ENCODE measurements at regions not wholly inside any gene's neighbourhood (a gene's known extent, or its start where the extent isn't known, plus 50 kb on each side); places are given as distances from the start of the nearest gene placed in this dataset.

- Histone ChIP-seq H3K23ac (ENCODE audit: low read length in 2 of 2) (no peak overlapping the region), H2BK15ac (ENCODE audit: low read depth, poor library complexity, severe bottlenecking) (no peak overlapping the region)
- WGBS: no CpG with 5 or more reads among the region's 3 CpGs
Measured at GRCh38 chr17:49911719-49912118, 57.3 kb upstream of the DLX4 start.

DNA sequence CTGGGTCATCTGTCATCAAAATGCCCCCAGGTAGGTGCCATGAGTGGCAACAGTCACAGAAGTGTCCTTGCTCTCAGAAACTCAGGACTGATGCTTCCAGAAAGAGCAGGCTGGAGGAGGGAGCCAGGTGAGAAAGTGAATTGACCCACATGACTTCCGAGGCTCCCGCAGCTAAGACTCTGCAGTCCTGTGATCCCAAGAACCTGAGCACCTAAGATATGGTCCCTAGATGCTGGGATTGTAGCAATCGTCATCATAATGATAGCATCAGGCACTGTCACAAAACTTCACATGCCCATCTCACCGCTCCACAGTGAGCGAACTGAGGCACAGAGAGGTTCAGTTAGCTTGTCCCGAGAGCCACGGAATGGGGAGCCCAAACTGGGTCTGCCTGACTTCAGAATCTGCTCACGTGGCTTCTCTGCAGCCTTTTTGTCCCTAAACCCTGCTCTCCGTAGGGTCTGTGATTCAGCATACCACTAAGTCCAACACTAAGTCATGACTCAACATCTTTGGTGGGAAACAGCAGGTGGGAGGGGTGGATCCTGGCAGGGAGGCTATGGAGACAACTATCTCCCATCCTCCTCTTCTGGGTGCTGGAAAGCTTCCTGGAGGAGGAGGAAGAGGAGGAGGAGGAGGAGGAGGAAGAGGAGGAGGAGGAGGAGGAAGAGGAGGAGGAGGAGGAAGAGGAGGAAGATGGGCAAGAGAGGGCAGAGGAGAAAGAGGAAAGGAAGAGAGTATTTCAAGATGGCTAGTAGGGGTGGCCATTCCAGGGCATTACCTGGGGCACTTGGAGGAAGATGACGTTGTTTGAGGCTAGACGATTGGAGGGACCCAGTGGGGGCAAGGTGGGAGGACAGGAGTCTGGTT, 55.5 kb upstream of the DLX4 start:
- Histone ChIP-seq H3K36me3 (ENCODE audit: control insufficient read depth in 1 of 2, insufficient read depth in 2 of 2, low read depth in 1 of 2, low read length in 2 of 2) (no peaks in the 10 kb centered on the region), H2BK15ac (ENCODE audit: low read depth, poor library complexity, severe bottlenecking) (no peak overlapping the region), H3K4me1 (ENCODE audit: control insufficient read depth, insufficient read depth, low read depth, low read length) (peaks cover 32% of the 10 kb centered on the region), H4K91ac (ENCODE audit: low read length) (no peak overlapping the region), H3K27ac (ENCODE audit: low read length, poor library complexity, severe bottlenecking) (no peak overlapping the region), H3K9me3 (ENCODE audit: control insufficient read depth, low read length) (no peaks in the 10 kb centered on the region), H2BK120ac (ENCODE audit: low read depth, low read length) (no peak overlapping the region), H3K79me1 (replicated peaks; ENCODE audit: low read length, poor library complexity, severe bottlenecking) (no peaks in the 10 kb centered on the region), H3K14ac (ENCODE audit: low read length in 2 of 2) (no peak overlapping the region), H3K18ac (ENCODE audit: low read depth in 1 of 2, low read length in 2 of 2) (no peak overlapping the region), H2BK12ac (ENCODE audit: low read length in 2 of 2) (no peak overlapping the region), H4K8ac (ENCODE audit: low read length) (no peak overlapping the region), H2BK5ac (ENCODE audit: low read depth, low read length, poor library complexity, severe bottlenecking) (no peak overlapping the region), H3K27me3 (ENCODE audit: control insufficient read depth in 1 of 2, insufficient read depth in 1 of 2, low read length in 2 of 2) (peaks cover 52 to 64% of the 10 kb centered on the region in 2 experiments), H2AK5ac (ENCODE audit: low read length, severe bottlenecking) (no peak overlapping the region), H3K23ac (ENCODE audit: low read length in 2 of 2) (no peak overlapping the region), H3K4me3 (ENCODE audit: insufficient read depth in 1 of 2, low read depth in 1 of 2, low read length in 2 of 2) (no peak overlapping the region), H3K4me2 (ENCODE audit: low read length, poor library complexity, severe bottlenecking) (no peak overlapping the region), H3K9ac (ENCODE audit: low read length) (no peak overlapping the region), H3K4ac (ENCODE audit: low read depth in 1 of 2, low read length in 2 of 2) (no peak overlapping the region), H2AFZ (ENCODE audit: low read depth, low read length) (no peak overlapping the region)
- WGBS: 94% methylated on average over 9 of the region's 11 CpGs
- peak; percentile 4 for DNase-seq

More at GRCh38 chr17:49911719-49912118, 57.3 kb upstream of the DLX4 start:
- Histone ChIP-seq H3K27me3 (ENCODE audit: control insufficient read depth in 1 of 2, insufficient read depth in 1 of 2, low read length in 2 of 2) (peaks cover 66 to 75% of the 10 kb centered on the region in 2 experiments), H4K91ac (ENCODE audit: low read length) (no peak overlapping the region), H4K8ac (ENCODE audit: low read length) (no peak overlapping the region), H2AFZ (ENCODE audit: low read depth, low read length) (no peak overlapping the region), H3K4me2 (ENCODE audit: low read length, poor library complexity, severe bottlenecking) (no peak overlapping the region), H3K18ac (ENCODE audit: low read depth in 1 of 2, low read length in 2 of 2) (no peak overlapping the region), H3K79me1 (replicated peaks; ENCODE audit: low read length, poor library complexity, severe bottlenecking) (no peaks in the 10 kb centered on the region), H2BK5ac (ENCODE audit: low read depth, low read length, poor library complexity, severe bottlenecking) (no peak overlapping the region), H3K4me3 (ENCODE audit: insufficient read depth in 1 of 2, low read depth in 1 of 2, low read length in 2 of 2) (no peak overlapping the region), H2AK5ac (ENCODE audit: low read length, severe bottlenecking) (no peak overlapping the region), H3K9me3 (ENCODE audit: control insufficient read depth, low read length) (no peaks in the 10 kb centered on the region), H3K4me1 (ENCODE audit: control insufficient read depth, insufficient read depth, low read depth, low read length) (peaks cover 32% of the 10 kb centered on the region), H2BK120ac (ENCODE audit: low read depth, low read length) (no peak overlapping the region), H3K36me3 (ENCODE audit: control insufficient read depth in 1 of 2, insufficient read depth in 2 of 2, low read depth in 1 of 2, low read length in 2 of 2) (no peaks in the 10 kb centered on the region), H3K14ac (ENCODE audit: low read length in 2 of 2) (no peak overlapping the region), H3K9ac (ENCODE audit: low read length) (no peak overlapping the region), H3K4ac (ENCODE audit: low read depth in 1 of 2, low read length in 2 of 2) (no peak overlapping the region), H2BK12ac (ENCODE audit: low read length in 2 of 2) (no peak overlapping the region), H3K27ac (ENCODE audit: low read length, poor library complexity, severe bottlenecking) (no peak overlapping the region)
- DNase-seq: no peak

DNA sequence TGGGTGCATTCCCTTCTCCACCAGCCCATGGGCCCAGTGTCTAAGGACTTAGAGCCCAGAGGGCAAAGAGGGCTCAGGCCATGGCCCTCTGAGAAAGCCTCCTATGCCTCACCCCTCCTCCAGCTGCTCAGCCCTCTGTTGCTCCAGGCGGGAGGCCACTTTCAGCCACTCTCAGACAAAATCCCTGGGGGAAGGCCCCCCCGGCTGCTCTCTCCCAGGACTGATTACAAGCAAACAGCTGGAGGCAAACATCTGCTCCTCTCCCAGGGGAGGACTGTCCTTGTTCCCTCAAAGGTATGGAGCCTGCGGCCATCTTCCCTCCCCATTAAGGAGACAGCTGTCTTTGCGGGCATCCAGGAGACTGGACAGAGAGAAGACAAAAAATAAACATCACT, 54.9 kb upstream of the DLX4 start:
- H2BK15ac ChIP-seq (ENCODE audit: low read depth, poor library complexity, severe bottlenecking): no peak overlapping the region
- H3K79me1 ChIP-seq (replicated peaks; ENCODE audit: low read length, poor library complexity, severe bottlenecking): no peaks in the 10 kb centered on the region
- H2BK5ac ChIP-seq (ENCODE audit: low read depth, low read length, poor library complexity, severe bottlenecking): no peak overlapping the region
- H3K36me3 ChIP-seq (ENCODE audit: control insufficient read depth in 1 of 2, insufficient read depth in 2 of 2, low read depth in 1 of 2, low read length in 2 of 2): no peaks in the 10 kb centered on the region
- H2AK5ac ChIP-seq (ENCODE audit: low read length, severe bottlenecking): no peak overlapping the region
- H3K9ac ChIP-seq (ENCODE audit: low read length): no peak overlapping the region
- no peak overlapping the region for H3K4me3 ChIP-seq (ENCODE audit: insufficient read depth in 1 of 2, low read depth in 1 of 2, low read length in 2 of 2)
- H3K4ac ChIP-seq (ENCODE audit: low read depth in 1 of 2, low read length in 2 of 2): no peak overlapping the region
- H3K9me3 ChIP-seq (ENCODE audit: control insufficient read depth, low read length): no peaks in the 10 kb centered on the region
- H3K14ac ChIP-seq (ENCODE audit: low read length in 2 of 2): no peak overlapping the region
- H3K23ac ChIP-seq (ENCODE audit: low read length in 2 of 2): no peak overlapping the region
- no peak for DNase-seq
- H3K18ac ChIP-seq (ENCODE audit: low read depth in 1 of 2, low read length in 2 of 2): no peak overlapping the region
- H3K27ac ChIP-seq (ENCODE audit: low read length, poor library complexity, severe bottlenecking): no peak overlapping the region
- no peak overlapping the region for H2AFZ ChIP-seq (ENCODE audit: low read depth, low read length)
- peaks cover 46 to 58% of the 10 kb centered on the region in 2 experiments for H3K27me3 ChIP-seq (ENCODE audit: control insufficient read depth in 1 of 2, insufficient read depth in 1 of 2, low read length in 2 of 2)
- H4K91ac ChIP-seq (ENCODE audit: low read length): no peak overlapping the region
- no peak overlapping the region for H4K8ac ChIP-seq (ENCODE audit: low read length)
- no peak overlapping the region for H2BK120ac ChIP-seq (ENCODE audit: low read depth, low read length)
- H3K4me1 ChIP-seq (ENCODE audit: control insufficient read depth, insufficient read depth, low read depth, low read length): peaks cover 30% of the 10 kb centered on the region
- WGBS: 54% methylated on average over 4 of the region's 4 CpGs
- H2BK12ac ChIP-seq (ENCODE audit: low read length in 2 of 2): no peak overlapping the region
- H3K4me2 ChIP-seq (ENCODE audit: low read length, poor library complexity, severe bottlenecking): no peak overlapping the region

- H3K27ac ChIP-seq (ENCODE audit: low read length, poor library complexity, severe bottlenecking): no peak overlapping the region
- no peaks in the 10 kb centered on the region for H3K79me1 ChIP-seq (replicated peaks; ENCODE audit: low read length, poor library complexity, severe bottlenecking)
- no peak overlapping the region for H3K4me3 ChIP-seq (ENCODE audit: insufficient read depth in 1 of 2, low read depth in 1 of 2, low read length in 2 of 2)
- no peak overlapping the region for H2AK5ac ChIP-seq (ENCODE audit: low read length, severe bottlenecking)
- 90% methylated on average over 3 of the region's 4 CpGs for WGBS
- H2BK120ac ChIP-seq (ENCODE audit: low read depth, low read length): no peak overlapping the region
- H3K4ac ChIP-seq (ENCODE audit: low read depth in 1 of 2, low read length in 2 of 2): no peak overlapping the region
- H3K9ac ChIP-seq (ENCODE audit: low read length): no peak overlapping the region
- H3K27me3 ChIP-seq (ENCODE audit: control insufficient read depth in 1 of 2, insufficient read depth in 1 of 2, low read length in 2 of 2): peaks cover 40 to 52% of the 10 kb centered on the region in 2 experiments
- H3K9me3 ChIP-seq (ENCODE audit: control insufficient read depth, low read length): no peaks in the 10 kb centered on the region
- no peak overlapping the region for H2BK12ac ChIP-seq (ENCODE audit: low read length in 2 of 2)
- H2AFZ ChIP-seq (ENCODE audit: low read depth, low read length): no peak overlapping the region
- no peak overlapping the region for H3K18ac ChIP-seq (ENCODE audit: low read depth in 1 of 2, low read length in 2 of 2)
- H3K14ac ChIP-seq (ENCODE audit: low read length in 2 of 2): no peak overlapping the region
- no peak overlapping the region for H2BK15ac ChIP-seq (ENCODE audit: low read depth, poor library complexity, severe bottlenecking)
- H3K36me3 ChIP-seq (ENCODE audit: control insufficient read depth in 1 of 2, insufficient read depth in 2 of 2, low read depth in 1 of 2, low read length in 2 of 2): no peaks in the 10 kb centered on the region
- H3K4me1 ChIP-seq (ENCODE audit: control insufficient read depth, insufficient read depth, low read depth, low read length): peaks cover 30% of the 10 kb centered on the region
- H2BK5ac ChIP-seq (ENCODE audit: low read depth, low read length, poor library complexity, severe bottlenecking): no peak overlapping the region
- H3K23ac ChIP-seq (ENCODE audit: low read length in 2 of 2): no peak overlapping the region
- no peak overlapping the region for H4K8ac ChIP-seq (ENCODE audit: low read length)
- no peak overlapping the region for H4K91ac ChIP-seq (ENCODE audit: low read length)
- H3K4me2 ChIP-seq (ENCODE audit: low read length, poor library complexity, severe bottlenecking): no peak overlapping the region
- no peak for DNase-seq
Measured at GRCh38 chr17:49914664-49915063, 54.3 kb upstream of the DLX4 start.
